CD4-positive, alpha-beta T cell treated with Interleukin-2 at 100 ng/mL for 4 hours (primary cell): ENCODE measurements at regions not wholly inside any gene's neighbourhood (a gene's known extent, or its start where the extent isn't known, plus 50 kb on each side); places are given as distances from the start of the nearest gene placed in this dataset.

Source experiments
- DNase-seq: peaks from one replicate; pipeline ENCODE4 v3.0.0-alpha.2; 2020; ENCODE audit warnings: low spot score

- DNase-seq = no peak
Measured at GRCh38 chr3:193929921-193930646, 205.9 kb upstream of the HES1 start.

GRCh38 chr3:193932136-193932535, 203.8 kb upstream of the HES1 start:
- no peak for DNase-seq

GRCh38 chr3:193932576-193932975, 203.4 kb upstream of the HES1 start:
- no peak for DNase-seq

GRCh38 chr3:193933451-193933850, 202.5 kb upstream of the HES1 start:
- DNase-seq = no peak

- no peak for DNase-seq
Measured at GRCh38 chr3:193935916-193936315, 200.0 kb upstream of the HES1 start.

GRCh38 chr3:193938613-193939012, 197.3 kb upstream of the HES1 start:
- DNase-seq = no peak

- no peak for DNase-seq
Measured at GRCh38 chr3:193939527-193939926, 196.4 kb upstream of the HES1 start.

GRCh38 chr3:193940526-193940925, 195.4 kb upstream of the HES1 start:
- DNase-seq = no peak

- no peak for DNase-seq
Measured at GRCh38 chr3:193941486-193941885, 194.5 kb upstream of the HES1 start.

GRCh38 chr3:193942516-193943055, 193.4 kb upstream of the HES1 start:
- no peak for DNase-seq

GRCh38 chr3:193943200-193943599, 192.7 kb upstream of the HES1 start:
- DNase-seq = no peak

- no peak for DNase-seq
Measured at GRCh38 chr3:193943851-193944517, 192.0 kb upstream of the HES1 start.

- no peak for DNase-seq
Measured at GRCh38 chr3:193944518-193944884, 191.4 kb upstream of the HES1 start.

GRCh38 chr3:193945143-193945542, 190.8 kb upstream of the HES1 start:
- DNase-seq = no peak

- DNase-seq = no peak
Measured at GRCh38 chr3:193946945-193947344, 189.0 kb upstream of the HES1 start.

- DNase-seq = no peak
Measured at GRCh38 chr3:193947596-193947995, 188.4 kb upstream of the HES1 start.

- DNase-seq = no peak
Measured at GRCh38 chr3:193948459-193948858, 187.5 kb upstream of the HES1 start.

GRCh38 chr3:193951859-193952258, 184.1 kb upstream of the HES1 start:
- no peak for DNase-seq

GRCh38 chr3:193954752-193955151, 181.2 kb upstream of the HES1 start:
- no peak for DNase-seq

GRCh38 chr3:193955719-193956118, 180.2 kb upstream of the HES1 start:
- DNase-seq = no peak

GRCh38 chr3:193959861-193960260, 176.1 kb upstream of the HES1 start:
- no peak for DNase-seq

GRCh38 chr3:193960487-193961274, 175.3 kb upstream of the HES1 start:
- no peak for DNase-seq
